ENCODE measurements at regions not wholly inside any gene's neighbourhood (a gene's known extent, or its start where the extent isn't known, plus 50 kb on each side); places are given as distances from the start of the nearest gene placed in this dataset.

DNA sequence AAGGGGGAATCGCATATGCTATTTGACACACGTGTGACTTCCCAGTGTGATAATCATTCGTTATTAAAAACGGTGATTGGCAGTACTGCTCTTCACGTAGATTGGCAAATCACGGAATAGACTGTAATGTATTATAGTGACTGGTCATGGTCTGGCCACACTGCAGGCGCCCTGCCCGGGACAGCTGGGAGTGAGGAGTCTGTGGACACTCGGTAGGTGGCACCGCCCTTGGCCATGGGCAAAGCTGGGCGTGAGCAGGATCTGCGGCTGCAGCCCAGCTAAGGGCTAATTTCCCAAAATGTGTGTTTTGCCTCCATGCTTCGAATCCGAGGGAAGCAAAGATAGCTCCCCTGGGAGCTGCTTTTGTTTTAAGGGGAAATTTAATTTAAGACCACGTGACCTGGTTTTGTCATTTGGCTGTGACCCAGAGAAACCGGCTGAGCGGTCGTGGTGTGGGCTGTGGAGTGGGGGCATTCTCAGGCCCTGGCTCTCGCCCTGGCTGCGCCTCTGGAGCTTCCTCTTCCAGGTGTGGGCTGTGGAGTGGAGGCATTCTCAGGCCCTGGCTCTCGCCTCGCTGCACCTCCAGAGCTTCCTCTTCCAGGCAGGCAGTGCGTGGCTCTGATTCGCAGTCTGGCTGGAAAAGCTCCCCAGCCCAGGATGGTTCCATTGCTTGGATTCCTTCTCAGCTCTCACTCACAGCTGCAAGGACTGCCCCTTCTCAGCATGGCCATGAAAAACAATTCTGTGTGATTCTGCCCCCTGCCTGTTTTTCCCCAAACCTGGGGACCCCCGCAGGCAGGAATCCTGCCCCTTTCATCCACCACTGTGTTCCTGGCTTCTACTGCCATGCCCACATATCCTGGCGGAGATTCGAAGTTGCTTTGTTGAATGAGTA lies 131.1 kb downstream of the OLFM1 start:
- no TSS peak for BruUV-seq (replicated peaks)

DNA sequence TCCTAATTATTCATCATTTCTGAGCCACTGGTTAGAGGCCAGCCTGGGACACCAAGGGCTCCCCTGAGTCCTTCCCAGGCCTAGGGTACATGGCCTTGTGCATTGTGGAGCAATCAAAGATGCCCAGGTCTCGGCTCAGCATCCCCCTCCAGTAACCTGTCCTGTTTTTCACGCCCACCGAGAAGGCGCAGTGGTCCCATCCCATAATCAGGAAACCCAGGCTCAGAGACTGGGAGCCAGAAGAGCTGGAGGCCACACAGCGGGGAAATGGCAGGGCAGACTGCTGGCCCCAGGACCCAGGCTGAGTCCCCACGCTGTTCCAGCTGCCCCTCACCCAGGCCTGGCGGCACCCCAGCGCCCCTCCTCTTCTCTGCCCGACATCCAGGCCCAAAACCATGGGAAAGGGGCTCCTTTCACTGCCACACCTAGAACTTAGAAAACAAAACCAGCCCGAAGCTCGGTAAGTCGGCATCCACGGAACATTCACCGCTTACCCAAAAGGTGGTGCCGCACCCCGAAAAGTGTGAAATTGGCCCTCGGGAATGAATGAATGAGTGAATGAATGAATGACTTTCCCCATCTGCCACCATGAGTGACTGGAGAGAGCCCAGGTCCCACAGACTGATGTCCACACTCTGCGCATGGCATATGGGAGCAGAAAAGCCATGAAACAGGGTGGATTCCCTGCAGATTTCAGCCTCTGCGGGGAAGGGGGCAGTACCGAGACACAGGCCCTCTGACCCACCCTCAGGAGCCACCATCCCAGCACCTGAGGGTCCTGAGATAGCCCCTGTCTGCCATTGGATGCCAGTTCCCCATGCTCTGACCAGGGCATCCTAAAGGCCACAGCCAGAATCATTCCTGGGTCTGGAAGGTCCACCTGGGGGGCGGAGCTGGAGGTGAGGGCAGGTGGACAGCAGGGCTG lies 132.5 kb downstream of the OLFM1 start:
- intact Hi-C loops (cut with micrococcal nuclease; ENCODE audit: unreplicated experiment) (no loop called here), in situ Hi-C loops (cut with HindIII; ENCODE audit: low pct_unique_long_range_greater_than_20kb, low sequenced_read_pairs) (no loop called here)
- no peaks in the 10 kb centered on the region for H3K36me3 ChIP-seq (ENCODE audit: control insufficient read depth, insufficient read depth, low read length)
- no peak overlapping the region for H3K4me3 ChIP-seq (ENCODE audit: low read depth in 2 of 2, low read length in 2 of 2)
- BruUV-seq (replicated peaks): no TSS peak
- no peaks in the 10 kb centered on the region for H3K27me3 ChIP-seq (ENCODE audit: control insufficient read depth, insufficient read depth, low read length)
- DNase-seq (ENCODE audit: low read depth, low spot score) (no peak), ATAC-seq (no peak)
- H3K4me1 ChIP-seq (ENCODE audit: control insufficient read depth, insufficient read depth, low read length): no peaks in the 10 kb centered on the region
- ChIA-PET CTCF (interaction anchor here (0.6 kb wide), 1 partner anchor 953 kb away, joined by 3 read pairs; no protein-coding TSS in a partner anchor), POLR2A (no interaction called here)
- TF ChIP-seq, protein P1, sequence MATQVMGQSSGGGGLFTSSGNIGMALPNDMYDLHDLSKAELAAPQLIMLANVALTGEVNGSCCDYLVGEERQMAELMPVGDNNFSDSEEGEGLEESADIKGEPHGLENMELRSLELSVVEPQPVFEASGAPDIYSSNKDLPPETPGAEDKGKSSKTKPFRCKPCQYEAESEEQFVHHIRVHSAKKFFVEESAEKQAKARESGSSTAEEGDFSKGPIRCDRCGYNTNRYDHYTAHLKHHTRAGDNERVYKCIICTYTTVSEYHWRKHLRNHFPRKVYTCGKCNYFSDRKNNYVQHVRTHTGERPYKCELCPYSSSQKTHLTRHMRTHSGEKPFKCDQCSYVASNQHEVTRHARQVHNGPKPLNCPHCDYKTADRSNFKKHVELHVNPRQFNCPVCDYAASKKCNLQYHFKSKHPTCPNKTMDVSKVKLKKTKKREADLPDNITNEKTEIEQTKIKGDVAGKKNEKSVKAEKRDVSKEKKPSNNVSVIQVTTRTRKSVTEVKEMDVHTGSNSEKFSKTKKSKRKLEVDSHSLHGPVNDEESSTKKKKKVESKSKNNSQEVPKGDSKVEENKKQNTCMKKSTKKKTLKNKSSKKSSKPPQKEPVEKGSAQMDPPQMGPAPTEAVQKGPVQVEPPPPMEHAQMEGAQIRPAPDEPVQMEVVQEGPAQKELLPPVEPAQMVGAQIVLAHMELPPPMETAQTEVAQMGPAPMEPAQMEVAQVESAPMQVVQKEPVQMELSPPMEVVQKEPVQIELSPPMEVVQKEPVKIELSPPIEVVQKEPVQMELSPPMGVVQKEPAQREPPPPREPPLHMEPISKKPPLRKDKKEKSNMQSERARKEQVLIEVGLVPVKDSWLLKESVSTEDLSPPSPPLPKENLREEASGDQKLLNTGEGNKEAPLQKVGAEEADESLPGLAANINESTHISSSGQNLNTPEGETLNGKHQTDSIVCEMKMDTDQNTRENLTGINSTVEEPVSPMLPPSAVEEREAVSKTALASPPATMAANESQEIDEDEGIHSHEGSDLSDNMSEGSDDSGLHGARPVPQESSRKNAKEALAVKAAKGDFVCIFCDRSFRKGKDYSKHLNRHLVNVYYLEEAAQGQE (IDR thresholded peaks at IDR 0.05; ENCODE audit: insufficient read depth in 1 of 2, low read depth in 2 of 2, low read length in 1 of 2): no peak
- TF ChIP-seq POLR2AphosphoS5 (IDR thresholded peaks at IDR 0.05; ENCODE audit: low read depth, low read length) (no peak), TCF7L2 (IDR thresholded peaks at IDR 0.05; ENCODE audit: low read depth, low read length) (no peak), SIN3A (IDR thresholded peaks at IDR 0.05; ENCODE audit: borderline replicate concordance, insufficient read depth, low read depth, low read length) (no peak)
- TF ChIP-seq, protein P2, sequence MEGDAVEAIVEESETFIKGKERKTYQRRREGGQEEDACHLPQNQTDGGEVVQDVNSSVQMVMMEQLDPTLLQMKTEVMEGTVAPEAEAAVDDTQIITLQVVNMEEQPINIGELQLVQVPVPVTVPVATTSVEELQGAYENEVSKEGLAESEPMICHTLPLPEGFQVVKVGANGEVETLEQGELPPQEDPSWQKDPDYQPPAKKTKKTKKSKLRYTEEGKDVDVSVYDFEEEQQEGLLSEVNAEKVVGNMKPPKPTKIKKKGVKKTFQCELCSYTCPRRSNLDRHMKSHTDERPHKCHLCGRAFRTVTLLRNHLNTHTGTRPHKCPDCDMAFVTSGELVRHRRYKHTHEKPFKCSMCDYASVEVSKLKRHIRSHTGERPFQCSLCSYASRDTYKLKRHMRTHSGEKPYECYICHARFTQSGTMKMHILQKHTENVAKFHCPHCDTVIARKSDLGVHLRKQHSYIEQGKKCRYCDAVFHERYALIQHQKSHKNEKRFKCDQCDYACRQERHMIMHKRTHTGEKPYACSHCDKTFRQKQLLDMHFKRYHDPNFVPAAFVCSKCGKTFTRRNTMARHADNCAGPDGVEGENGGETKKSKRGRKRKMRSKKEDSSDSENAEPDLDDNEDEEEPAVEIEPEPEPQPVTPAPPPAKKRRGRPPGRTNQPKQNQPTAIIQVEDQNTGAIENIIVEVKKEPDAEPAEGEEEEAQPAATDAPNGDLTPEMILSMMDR (IDR thresholded peaks at IDR 0.05): no peak
- H3K9me3 ChIP-seq (ENCODE audit: control insufficient read depth, insufficient read depth, low read depth, low read length): no peaks in the 10 kb centered on the region
- H3K27ac ChIP-seq (ENCODE audit: low read length): no peak overlapping the region

More for the DNA sequence above, 131.1 kb downstream of the OLFM1 start:
- no peak for DNase-seq (ENCODE audit: low read depth, low spot score)
- ChIA-PET CTCF (no interaction called here), POLR2A (no interaction called here)
- intact Hi-C loops (cut with micrococcal nuclease; ENCODE audit: unreplicated experiment) (no loop called here), in situ Hi-C loops (cut with HindIII; ENCODE audit: low pct_unique_long_range_greater_than_20kb, low sequenced_read_pairs) (no loop called here)
- Histone ChIP-seq H3K4me1 (ENCODE audit: control insufficient read depth, insufficient read depth, low read length) (no peaks in the 10 kb centered on the region), H3K27ac (ENCODE audit: low read length) (no peak overlapping the region), H3K9me3 (ENCODE audit: control insufficient read depth, insufficient read depth, low read depth, low read length) (no peaks in the 10 kb centered on the region), H3K27me3 (ENCODE audit: control insufficient read depth, insufficient read depth, low read length) (no peaks in the 10 kb centered on the region), H3K36me3 (ENCODE audit: control insufficient read depth, insufficient read depth, low read length) (no peaks in the 10 kb centered on the region), H3K4me3 (ENCODE audit: low read depth in 2 of 2, low read length in 2 of 2) (no peak overlapping the region)
- TF ChIP-seq, protein P1 (IDR thresholded peaks at IDR 0.05; ENCODE audit: insufficient read depth in 1 of 2, low read depth in 2 of 2, low read length in 1 of 2): no peak
- TF ChIP-seq SIN3A (IDR thresholded peaks at IDR 0.05; ENCODE audit: borderline replicate concordance, insufficient read depth, low read depth, low read length) (no peak), POLR2AphosphoS5 (IDR thresholded peaks at IDR 0.05; ENCODE audit: low read depth, low read length) (no peak), TCF7L2 (IDR thresholded peaks at IDR 0.05; ENCODE audit: low read depth, low read length) (no peak)
- TF ChIP-seq, protein P2 (IDR thresholded peaks at IDR 0.05): no peak
- no peak for ATAC-seq
